DND-41 (cell line): ENCODE measurements at regions not wholly inside any gene's neighbourhood (a gene's known extent, or its start where the extent isn't known, plus 50 kb on each side); places are given as distances from the start of the nearest gene placed in this dataset.

Experiments
- ATAC-seq: fragments of 200-7000 bp; cut with Tn5 transposase; 3 replicates; pipeline ENCODE4 v1.9.1; 2021; ENCODE audit warnings: low read depth; ENCODE audit not compliant: insufficient read depth
- DNase-seq: peaks from one replicate; pipeline ENCODE4 v3.0.0-alpha.2; 2020
- H2AFZ ChIP-seq: 2 replicates; pipeline ENCODE4 v1.6.0; 2012; ENCODE audit warnings: low read depth, low read length
- H3K27ac ChIP-seq: 2 replicates; pipeline ENCODE4 v1.5.1; 2012; ENCODE audit warnings: low read length, inconsistent platforms
- H3K27me3 ChIP-seq: fragments of 200-600 bp; sonication (generic); 2 replicates; pipeline ENCODE4 v1.6.0; 2012; ENCODE audit warnings: low read length, mild to moderate bottlenecking, inconsistent platforms; ENCODE audit not compliant: insufficient read depth, poor library complexity
- H3K36me3 ChIP-seq: 2 replicates; pipeline ENCODE4 v1.5.1; 2012; ENCODE audit warnings: low read length, inconsistent platforms; ENCODE audit not compliant: insufficient read depth
- H3K4me1 ChIP-seq: 2 replicates; pipeline ENCODE4 v1.5.1; 2012; ENCODE audit warnings: mild to moderate bottlenecking, low read length; ENCODE audit not compliant: insufficient read depth
- H3K4me2 ChIP-seq: 2 replicates; pipeline ENCODE4 v1.6.0; 2012; ENCODE audit warnings: mild to moderate bottlenecking, moderate library complexity, low read length, inconsistent platforms; ENCODE audit not compliant: insufficient read depth
- H3K4me3 ChIP-seq, 2 experiments: fragments of 200-600 bp in 1 of 2; shearing (Covaris generic) in 1 of 2; 2 replicates each; pipeline ENCODE4 v1.5.1; 2012 to 2016; ENCODE audit warnings: inconsistent platforms in 2 of 2, low read length in 2 of 2, mild to moderate bottlenecking in 2 of 2, low read depth in 1 of 2, moderate library complexity in 1 of 2
- H3K79me2 ChIP-seq: 2 replicates; pipeline ENCODE4 v1.6.0; 2012; ENCODE audit warnings: low read length, inconsistent platforms; ENCODE audit not compliant: insufficient read depth
- H3K9ac ChIP-seq: 2 replicates; pipeline ENCODE4 v1.6.0; 2012; ENCODE audit warnings: low read depth, mild to moderate bottlenecking, inconsistent platforms, low read length, moderate library complexity
- H3K9me3 ChIP-seq: 2 replicates; pipeline ENCODE4 v1.5.1; 2012; ENCODE audit warnings: low read length, moderate library complexity, mild to moderate bottlenecking, inconsistent platforms; ENCODE audit not compliant: insufficient read depth, severe bottlenecking
- H4K20me1 ChIP-seq: 2 replicates; pipeline ENCODE4 v1.6.0; 2012; ENCODE audit warnings: low read length; ENCODE audit not compliant: insufficient read depth
- CTCF ChIP-seq: IDR thresholded peaks from 2 replicates; pipeline ENCODE4 v1.5.1; 2012; ENCODE audit warnings: borderline replicate concordance, low read length, moderate library complexity, mild to moderate bottlenecking; ENCODE audit not compliant: poor library complexity, severe bottlenecking; ENCODE audit errors: extremely low read depth
- EZH2 ChIP-seq: IDR thresholded peaks from 3 replicates; pipeline ENCODE4 v1.6.1; 2012; ENCODE audit warnings: borderline replicate concordance, low read depth, mild to moderate bottlenecking, moderate library complexity, low read length, inconsistent platforms; ENCODE audit not compliant: severe bottlenecking

GRCh38 chr3:81967393-81967792 is 205.9 kb upstream of the GBE1 start:
- Histone ChIP-seq H3K27ac (no peak overlapping the region), H3K9ac (no peak overlapping the region), H3K27me3 (no peaks in the 10 kb centered on the region), H3K4me2 (no peak overlapping the region), H2AFZ (no peak overlapping the region), H3K36me3 (no peaks in the 10 kb centered on the region), H3K9me3 (peaks cover 4% of the 10 kb centered on the region), H4K20me1 (no peaks in the 10 kb centered on the region), H3K4me1 (no peaks in the 10 kb centered on the region), H3K79me2 (no peaks in the 10 kb centered on the region), H3K4me3 (no peak overlapping the region)
- no peak for TF ChIP-seq CTCF
- TF ChIP-seq EZH2, result no peak
- DNase-seq, result no peak
- no peak for ATAC-seq

- Histone ChIP-seq H3K9ac (no peak overlapping the region), H3K4me2 (no peak overlapping the region), H3K4me1 (no peaks in the 10 kb centered on the region), H3K9me3 (no peaks in the 10 kb centered on the region), H2AFZ (no peak overlapping the region), H3K79me2 (no peaks in the 10 kb centered on the region), H4K20me1 (no peaks in the 10 kb centered on the region), H3K4me3 (no peak overlapping the region), H3K36me3 (no peaks in the 10 kb centered on the region), H3K27ac (no peak overlapping the region), H3K27me3 (no peaks in the 10 kb centered on the region)
- ATAC-seq, result no peak
- TF ChIP-seq EZH2 (no peak), CTCF (no peak)
- no peak for DNase-seq
Measured at GRCh38 chr3:81965696-81966095, 204.3 kb upstream of the GBE1 start.

- H4K20me1 ChIP-seq, result no peaks in the 10 kb centered on the region
- H3K27ac ChIP-seq, result no peak overlapping the region
- no peaks in the 10 kb centered on the region for H3K9me3 ChIP-seq
- no peak overlapping the region for H2AFZ ChIP-seq
- DNase-seq (no peak), ATAC-seq (no peak)
- no peaks in the 10 kb centered on the region for H3K4me1 ChIP-seq
- H3K79me2 ChIP-seq, result no peaks in the 10 kb centered on the region
- TF ChIP-seq EZH2 (no peak), CTCF (no peak)
- H3K4me2 ChIP-seq, result no peak overlapping the region
- no peaks in the 10 kb centered on the region for H3K36me3 ChIP-seq
- no peak overlapping the region for H3K4me3 ChIP-seq
- no peaks in the 10 kb centered on the region for H3K27me3 ChIP-seq
- H3K9ac ChIP-seq, result no peak overlapping the region
Measured at GRCh38 chr3:81962396-81962795, 201.0 kb upstream of the GBE1 start.

- Histone ChIP-seq H2AFZ (no peak overlapping the region; the same call in 1 of the 2 replicates), H3K4me3 (no peak overlapping the region), H3K79me2 (no peaks in the 10 kb centered on the region), H3K36me3 (no peaks in the 10 kb centered on the region), H4K20me1 (no peaks in the 10 kb centered on the region), H3K4me1 (no peaks in the 10 kb centered on the region), H3K9ac (no peak overlapping the region), H3K4me2 (no peak overlapping the region), H3K27ac (no peak overlapping the region), H3K27me3 (no peaks in the 10 kb centered on the region), H3K9me3 (no peaks in the 10 kb centered on the region)
- TF ChIP-seq CTCF, result no peak
- TF ChIP-seq EZH2, result no peak
- DNase-seq, result no peak
- no peak for ATAC-seq
Measured at GRCh38 chr3:81958972-81959640, 197.7 kb upstream of the GBE1 start.
